ENCODE measurements at regions not wholly inside any gene's neighbourhood (a gene's known extent, or its start where the extent isn't known, plus 50 kb on each side); places are given as distances from the start of the nearest gene placed in this dataset.

DNA sequence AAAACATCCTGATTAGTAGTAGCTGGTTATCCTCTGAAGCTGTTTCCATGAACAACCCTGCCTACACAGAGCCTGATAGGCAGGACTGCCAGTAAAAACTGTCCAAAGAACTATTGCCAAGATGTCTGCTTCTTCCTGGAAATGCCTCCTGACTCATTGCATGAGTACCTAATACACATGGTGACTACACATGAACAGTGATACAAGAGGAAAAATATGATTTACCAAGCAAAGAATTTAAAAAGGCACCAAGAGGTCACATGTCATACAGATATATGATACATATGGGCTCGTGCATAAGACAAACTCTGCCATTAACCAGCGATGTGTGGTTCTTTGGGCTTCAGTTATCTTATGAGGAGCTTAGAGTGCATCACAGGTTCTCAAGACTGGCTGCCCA, 552.3 kb downstream of the SLC16A7 start:
- TF ChIP-seq EZH2phosphoT487 (IDR thresholded peaks at IDR 0.05; ENCODE audit: borderline replicate concordance, low read length), result no peak
- TF ChIP-seq, protein P1, sequence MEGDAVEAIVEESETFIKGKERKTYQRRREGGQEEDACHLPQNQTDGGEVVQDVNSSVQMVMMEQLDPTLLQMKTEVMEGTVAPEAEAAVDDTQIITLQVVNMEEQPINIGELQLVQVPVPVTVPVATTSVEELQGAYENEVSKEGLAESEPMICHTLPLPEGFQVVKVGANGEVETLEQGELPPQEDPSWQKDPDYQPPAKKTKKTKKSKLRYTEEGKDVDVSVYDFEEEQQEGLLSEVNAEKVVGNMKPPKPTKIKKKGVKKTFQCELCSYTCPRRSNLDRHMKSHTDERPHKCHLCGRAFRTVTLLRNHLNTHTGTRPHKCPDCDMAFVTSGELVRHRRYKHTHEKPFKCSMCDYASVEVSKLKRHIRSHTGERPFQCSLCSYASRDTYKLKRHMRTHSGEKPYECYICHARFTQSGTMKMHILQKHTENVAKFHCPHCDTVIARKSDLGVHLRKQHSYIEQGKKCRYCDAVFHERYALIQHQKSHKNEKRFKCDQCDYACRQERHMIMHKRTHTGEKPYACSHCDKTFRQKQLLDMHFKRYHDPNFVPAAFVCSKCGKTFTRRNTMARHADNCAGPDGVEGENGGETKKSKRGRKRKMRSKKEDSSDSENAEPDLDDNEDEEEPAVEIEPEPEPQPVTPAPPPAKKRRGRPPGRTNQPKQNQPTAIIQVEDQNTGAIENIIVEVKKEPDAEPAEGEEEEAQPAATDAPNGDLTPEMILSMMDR (IDR thresholded peaks at IDR 0.05; ENCODE audit: low read depth, low read length, poor library complexity, severe bottlenecking), result no peak
- H3K27ac ChIP-seq (ENCODE audit: low read depth, low read length), result no peak overlapping the region
- H3K9me3 ChIP-seq (ENCODE audit: control insufficient read depth, insufficient read depth, low read length), result no peaks in the 10 kb centered on the region
- no peak overlapping the region for H3K4me2 ChIP-seq (ENCODE audit: low read length)
- H3K27me3 ChIP-seq (ENCODE audit: control insufficient read depth, low read length), result no peaks in the 10 kb centered on the region
- H3K79me2 ChIP-seq (ENCODE audit: control insufficient read depth, low read length), result no peaks in the 10 kb centered on the region
- H3K4me1 ChIP-seq (ENCODE audit: control insufficient read depth, low read length), result no peaks in the 10 kb centered on the region
- H4K20me1 ChIP-seq (ENCODE audit: control insufficient read depth, insufficient read depth, low read depth, low read length), result no peaks in the 10 kb centered on the region
- no peaks in the 10 kb centered on the region for H3F3A ChIP-seq (ENCODE audit: control insufficient read depth, insufficient read depth)
- H3K9me2 ChIP-seq (replicated peaks; ENCODE audit: control insufficient read depth, low read length), result no peaks in the 10 kb centered on the region
- no peaks in the 10 kb centered on the region for H3K36me3 ChIP-seq (ENCODE audit: control insufficient read depth, low read length)
- H3K4me3 ChIP-seq (ENCODE audit: low read length), result no peak overlapping the region

DNA sequence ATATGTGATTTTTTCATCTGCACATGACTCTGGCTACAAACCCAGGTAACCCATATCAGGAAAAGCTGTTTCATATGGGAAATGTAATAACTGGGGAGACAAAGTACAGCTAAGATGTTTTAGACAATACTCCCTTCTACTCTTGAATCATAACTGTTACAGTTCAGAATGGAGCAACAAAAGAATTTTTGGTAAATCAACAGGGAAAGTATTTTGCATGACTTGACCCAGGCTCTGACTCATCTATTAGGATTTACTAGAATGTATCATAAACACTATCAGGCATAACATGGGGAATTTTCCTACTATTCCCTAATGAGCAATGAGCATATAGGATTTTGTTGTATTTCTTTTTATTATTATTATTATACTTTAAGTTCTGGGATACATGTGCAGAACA, 553.0 kb downstream of the SLC16A7 start:
- Histone ChIP-seq H3K36me3 (ENCODE audit: control insufficient read depth, low read length) (no peaks in the 10 kb centered on the region), H4K20me1 (ENCODE audit: control insufficient read depth, insufficient read depth, low read depth, low read length) (no peaks in the 10 kb centered on the region), H3K27ac (ENCODE audit: low read depth, low read length) (no peak overlapping the region), H3F3A (ENCODE audit: control insufficient read depth, insufficient read depth) (no peaks in the 10 kb centered on the region), H3K9me3 (ENCODE audit: control insufficient read depth, insufficient read depth, low read length) (no peaks in the 10 kb centered on the region), H3K4me1 (ENCODE audit: control insufficient read depth, low read length) (no peaks in the 10 kb centered on the region), H3K4me2 (ENCODE audit: low read length) (no peak overlapping the region), H3K9me2 (replicated peaks; ENCODE audit: control insufficient read depth, low read length) (no peaks in the 10 kb centered on the region), H3K27me3 (ENCODE audit: control insufficient read depth, low read length) (no peaks in the 10 kb centered on the region), H3K79me2 (ENCODE audit: control insufficient read depth, low read length) (no peaks in the 10 kb centered on the region), H3K4me3 (ENCODE audit: low read length) (no peak overlapping the region)
- TF ChIP-seq, protein P1 (IDR thresholded peaks at IDR 0.05; ENCODE audit: low read depth, low read length, poor library complexity, severe bottlenecking), result no peak
- no peak for TF ChIP-seq EZH2phosphoT487 (IDR thresholded peaks at IDR 0.05; ENCODE audit: borderline replicate concordance, low read length)

DNA sequence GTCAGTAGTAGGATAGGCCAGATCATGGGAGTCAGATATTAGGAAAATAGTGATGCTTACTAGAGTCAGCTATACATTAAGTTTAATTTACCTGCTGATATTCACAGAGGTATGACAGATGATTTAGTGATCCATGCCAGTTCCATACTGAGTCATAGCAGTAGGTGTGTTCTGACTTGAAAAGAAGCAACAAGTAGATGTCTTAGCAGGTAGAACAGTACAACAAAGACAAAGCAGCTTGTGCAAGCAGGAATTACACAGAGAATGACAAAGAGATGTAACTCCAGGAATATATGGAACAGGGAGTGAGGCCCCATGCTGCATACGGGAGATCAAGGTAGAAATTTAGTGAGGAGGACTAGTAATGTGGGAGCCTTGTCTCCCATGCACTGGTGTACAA, 556.9 kb downstream of the SLC16A7 start:
- no peak for TF ChIP-seq EZH2phosphoT487 (IDR thresholded peaks at IDR 0.05; ENCODE audit: borderline replicate concordance, low read length)
- TF ChIP-seq, protein P1 (IDR thresholded peaks at IDR 0.05; ENCODE audit: low read depth, low read length, poor library complexity, severe bottlenecking), result no peak
- no peak overlapping the region for H3K4me3 ChIP-seq (ENCODE audit: low read length)
- no peaks in the 10 kb centered on the region for H3K4me1 ChIP-seq (ENCODE audit: control insufficient read depth, low read length)
- H3K79me2 ChIP-seq (ENCODE audit: control insufficient read depth, low read length), result no peaks in the 10 kb centered on the region
- no peak overlapping the region for H3K27ac ChIP-seq (ENCODE audit: low read depth, low read length)
- no peaks in the 10 kb centered on the region for H3F3A ChIP-seq (ENCODE audit: control insufficient read depth, insufficient read depth)
- H3K27me3 ChIP-seq (ENCODE audit: control insufficient read depth, low read length), result no peaks in the 10 kb centered on the region
- H3K9me2 ChIP-seq (replicated peaks; ENCODE audit: control insufficient read depth, low read length), result no peaks in the 10 kb centered on the region
- H3K36me3 ChIP-seq (ENCODE audit: control insufficient read depth, low read length), result no peaks in the 10 kb centered on the region
- no peaks in the 10 kb centered on the region for H4K20me1 ChIP-seq (ENCODE audit: control insufficient read depth, insufficient read depth, low read depth, low read length)
- no peaks in the 10 kb centered on the region for H3K9me3 ChIP-seq (ENCODE audit: control insufficient read depth, insufficient read depth, low read length)
- H3K4me2 ChIP-seq (ENCODE audit: low read length), result no peak overlapping the region

DNA sequence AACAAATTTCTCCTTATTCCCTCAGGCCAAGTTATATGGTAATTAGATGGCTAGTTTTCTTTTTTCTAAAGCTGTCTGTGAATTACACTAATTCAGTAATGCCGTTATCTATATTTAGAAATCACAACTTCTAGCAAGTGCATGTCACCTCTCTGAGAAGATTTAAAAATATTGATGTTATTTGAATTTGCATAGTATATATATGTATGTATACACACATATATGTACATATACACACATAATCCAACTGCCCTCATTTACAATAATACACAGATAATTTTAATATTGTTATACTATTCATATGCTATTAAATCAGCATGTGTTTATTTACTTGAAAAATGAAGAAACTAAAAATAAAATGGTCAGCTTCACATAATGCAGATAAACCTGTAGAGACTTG, 563.9 kb downstream of the SLC16A7 start:
- Histone ChIP-seq H3K4me3 (ENCODE audit: low read length) (no peak overlapping the region), H3K27me3 (ENCODE audit: control insufficient read depth, low read length) (no peaks in the 10 kb centered on the region), H3K4me1 (ENCODE audit: control insufficient read depth, low read length) (no peaks in the 10 kb centered on the region), H4K20me1 (ENCODE audit: control insufficient read depth, insufficient read depth, low read depth, low read length) (no peaks in the 10 kb centered on the region), H3K9me2 (replicated peaks; ENCODE audit: control insufficient read depth, low read length) (no peaks in the 10 kb centered on the region), H3F3A (ENCODE audit: control insufficient read depth, insufficient read depth) (no peaks in the 10 kb centered on the region), H3K36me3 (ENCODE audit: control insufficient read depth, low read length) (no peaks in the 10 kb centered on the region), H3K4me2 (ENCODE audit: low read length) (no peak overlapping the region), H3K9me3 (ENCODE audit: control insufficient read depth, insufficient read depth, low read length) (no peaks in the 10 kb centered on the region), H3K79me2 (ENCODE audit: control insufficient read depth, low read length) (no peaks in the 10 kb centered on the region), H3K27ac (ENCODE audit: low read depth, low read length) (no peak overlapping the region)
- TF ChIP-seq, protein P1 (IDR thresholded peaks at IDR 0.05; ENCODE audit: low read depth, low read length, poor library complexity, severe bottlenecking), result no peak
- TF ChIP-seq EZH2phosphoT487 (IDR thresholded peaks at IDR 0.05; ENCODE audit: borderline replicate concordance, low read length), result no peak

Data from DOHH2 (cell line).